ENCODE measurements at regions not wholly inside any gene's neighbourhood (a gene's known extent, or its start where the extent isn't known, plus 50 kb on each side); places are given as distances from the start of the nearest gene placed in this dataset.

- H2BK20ac ChIP-seq (ENCODE audit: low read length): no peak overlapping the region
- H3K9me3 ChIP-seq (ENCODE audit: insufficient read depth in 2 of 2, low read depth in 1 of 2, low read length in 1 of 2): no peaks in the 10 kb centered on the region
- H3K27me3 ChIP-seq (replicated peaks in 1 of 4; ENCODE audit: control insufficient read depth in 3 of 4, extremely low read depth in 1 of 4, insufficient read depth in 3 of 4, low read length in 3 of 4): no peaks in the 10 kb centered on the region
- CTCF ChIA-PET (ENCODE audit: partially characterized antibody): interaction anchor here (1.2 kb wide), 1 partner anchor 10 kb away, joined by 3 read pairs; no protein-coding TSS in a partner anchor
- H3K23me2 ChIP-seq (ENCODE audit: low read depth, low read length): peaks cover 3% of the 10 kb centered on the region; the same call in 1 of the 2 replicates
- H4K20me1 ChIP-seq (replicated peaks in 1 of 2; ENCODE audit: control insufficient read depth in 1 of 2, insufficient read depth in 2 of 2, low read length in 2 of 2): no peaks in the 10 kb centered on the region
- H4K8ac ChIP-seq (ENCODE audit: extremely low read depth, insufficient read depth, low read length): no peak overlapping the region
- H4K91ac ChIP-seq (replicated peaks; ENCODE audit: insufficient read length, low read length): no peak overlapping the region
- no peak overlapping the region for H3K56ac ChIP-seq (replicated peaks; ENCODE audit: insufficient read length, low read depth, low read length)
- no peak for DNase-seq (ENCODE audit: low read depth in 1 of 2, low spot score in 2 of 2)
- no peak overlapping the region for H2BK12ac ChIP-seq (ENCODE audit: low read depth, low read length)
- no peak overlapping the region for H3K27ac ChIP-seq (ENCODE audit: low read depth, low read length)
- WGBS, 2 experiments (ENCODE audit: extremely low coverage in 1 of 2, insufficient coverage in 1 of 2, insufficient read length in 1 of 2, insufficient replicate concordance in 2 of 2, low coverage in 1 of 2, low lambda C conversion rate in 2 of 2, missing lambda C conversion rate in 1 of 2): 94% methylated on average over 1 of the region's 1 CpG; no CpG with 5 or more reads in 1 of the 2 experiments
- H3K4me3 ChIP-seq (ENCODE audit: extremely low read depth in 1 of 4, insufficient read depth in 2 of 4, low read depth in 3 of 4, low read length in 4 of 4): no peak overlapping the region
- no peaks in the 10 kb centered on the region for H3K4me1 ChIP-seq (replicated peaks in 1 of 4; ENCODE audit: control insufficient read depth in 3 of 4, insufficient read depth in 4 of 4, low read length in 3 of 4)
- H2BK120ac ChIP-seq (replicated peaks; ENCODE audit: low read depth, low read length): no peak overlapping the region
- no peak overlapping the region for H3K18ac ChIP-seq (ENCODE audit: extremely low read depth, low read length)
- POLR2A ChIA-PET (ENCODE audit: partially characterized antibody): no interaction called here
- no peak overlapping the region for H2BK5ac ChIP-seq (ENCODE audit: low read depth, low read length)
- no peak overlapping the region for H2BK15ac ChIP-seq (ENCODE audit: low read length)
- no peak overlapping the region for H3K23ac ChIP-seq (ENCODE audit: insufficient read length)
- no peak overlapping the region for H3K9ac ChIP-seq (replicated peaks in 1 of 4; ENCODE audit: extremely low read depth in 1 of 4, low read depth in 3 of 4, low read length in 3 of 4)
- no peaks in the 10 kb centered on the region for H3K79me1 ChIP-seq (ENCODE audit: low read depth, low read length)
- FAIRE-seq: no peak
- no peaks in the 10 kb centered on the region for H3K79me2 ChIP-seq (ENCODE audit: control insufficient read depth in 1 of 2, insufficient read depth in 2 of 2, low read length in 2 of 2)
- no peak overlapping the region for H2AFZ ChIP-seq (ENCODE audit: low read length)
- no peaks in the 10 kb centered on the region for H3K36me3 ChIP-seq (ENCODE audit: control insufficient read depth in 2 of 4, insufficient read depth in 4 of 4, low read length in 3 of 4)
- H3K14ac ChIP-seq (ENCODE audit: insufficient read length): no peak overlapping the region
- no peak overlapping the region for H3K4ac ChIP-seq (replicated peaks; ENCODE audit: insufficient read length, low read depth, low read length)
- no peak overlapping the region for H3K4me2 ChIP-seq (ENCODE audit: insufficient read depth in 1 of 2, low read depth in 2 of 2, low read length in 2 of 2)
- no peak overlapping the region for H2AK5ac ChIP-seq (ENCODE audit: low read depth, low read length)
- H4K5ac ChIP-seq (ENCODE audit: insufficient read length, low read depth, low read length): no peak overlapping the region
- TF ChIP-seq CEBPB (IDR thresholded peaks at IDR 0.05; ENCODE audit: low read depth, low read length): no peak
- TF ChIP-seq GTF2F1 (IDR thresholded peaks at IDR 0.05; ENCODE audit: borderline replicate concordance, low read depth, low read length): no peak
- TF ChIP-seq GABPA (IDR thresholded peaks at IDR 0.05; ENCODE audit: borderline replicate concordance, insufficient read depth, low read length): no peak
- TF ChIP-seq HDAC6 (IDR thresholded peaks at IDR 0.05; ENCODE audit: low read depth, low read length): no peak
- no peak for TF ChIP-seq POLR2A (IDR thresholded peaks at IDR 0.05; ENCODE audit: control extremely low read depth in 1 of 2, low read depth in 2 of 2, low read length in 2 of 2)
- no peak for TF ChIP-seq ATF3 (IDR thresholded peaks at IDR 0.05; ENCODE audit: insufficient read depth, low read depth, low read length)
- no peak for TF ChIP-seq TAF7 (optimal IDR thresholded peaks at IDR 0.05; ENCODE audit: borderline replicate concordance, low read depth, low read length)
- TF ChIP-seq PHF8 (conservative IDR thresholded peaks at IDR 0.05; ENCODE audit: low read depth, low read length): no peak
- no peak for TF ChIP-seq TCF12 (IDR thresholded peaks at IDR 0.05; ENCODE audit: low read depth, low read length)
- no peak for TF ChIP-seq SP4 (IDR thresholded peaks at IDR 0.05; ENCODE audit: low read length)
- TF ChIP-seq TEAD4 (IDR thresholded peaks at IDR 0.05; ENCODE audit: low read depth, low read length): no peak
- TF ChIP-seq EP300 (IDR thresholded peaks at IDR 0.05; ENCODE audit: borderline replicate concordance in 1 of 2, low read depth in 2 of 2, low read length in 2 of 2): no peak
Measured at GRCh38 chr4:11139871-11140270, 288.8 kb downstream of the HS3ST1 start.

Measured in H1 (cell line).